H1 (cell line): ENCODE measurements at regions not wholly inside any gene's neighbourhood (a gene's known extent, or its start where the extent isn't known, plus 50 kb on each side); places are given as distances from the start of the nearest gene placed in this dataset.

Source experiments
- CTCF ChIA-PET: fragments of 300-600 bp; sonication (Branson Sonifier 250); formaldehyde crosslinking; loops from one replicate; lab custom pipeline; 2021; ENCODE audit not compliant: partially characterized antibody; lab: Charles Lee
- POLR2A ChIA-PET: fragments of 300-600 bp; sonication (Branson Sonifier 250); formaldehyde crosslinking; loops from one replicate; lab custom pipeline; 2021; ENCODE audit warnings: inconsistent platforms; ENCODE audit not compliant: partially characterized antibody; lab: Charles Lee
- DNase-seq, 2 experiments: peaks; one replicate each; pipeline versions ENCODE4 v3.0.0 to v3.0.0-alpha.2; 2010 to 2022; ENCODE audit warnings: low spot score in 2 of 2, low read depth in 1 of 2, mixed read lengths in 1 of 2
- FAIRE-seq: peaks from 2 replicates; lab custom pipeline; 2011; peaks lifted over from hg19 to GRCh38; lab: Jason Lieb, UNC
- H2AFZ ChIP-seq: 2 replicates; pipeline ENCODE4 v1.8.1; 2012; ENCODE audit warnings: low read length, inconsistent platforms
- H2AK5ac ChIP-seq: 2 replicates; pipeline ENCODE4 v1.6.1; 2013; ENCODE audit warnings: low read depth, low read length
- H2BK120ac ChIP-seq: replicated peaks from 2 replicates; pipeline ENCODE3; 2013; ENCODE audit warnings: low read depth, low read length, inconsistent platforms
- H2BK12ac ChIP-seq: 2 replicates; pipeline ENCODE4 v1.6.1; 2013; ENCODE audit warnings: low read depth, low read length
- H2BK15ac ChIP-seq: 2 replicates; pipeline ENCODE4 v1.6.1; 2013; ENCODE audit warnings: low read length
- H2BK20ac ChIP-seq: 2 replicates; pipeline ENCODE4 v1.6.1; 2013; ENCODE audit warnings: low read length
- H2BK5ac ChIP-seq: 2 replicates; pipeline ENCODE4 v1.6.1; 2013; ENCODE audit warnings: low read depth, low read length
- H3K14ac ChIP-seq: 2 replicates; pipeline ENCODE4 v1.6.1; 2013; ENCODE audit warnings: inconsistent platforms; ENCODE audit not compliant: insufficient read length
- H3K18ac ChIP-seq: 2 replicates; pipeline ENCODE4 v1.6.1; 2013; ENCODE audit warnings: low read length; ENCODE audit errors: extremely low read depth
- H3K23ac ChIP-seq: 2 replicates; pipeline ENCODE4 v1.6.1; 2013; ENCODE audit warnings: inconsistent platforms; ENCODE audit not compliant: insufficient read length
- H3K23me2 ChIP-seq: 2 replicates; pipeline ENCODE4 v1.6.1; 2013; ENCODE audit warnings: low read depth, low read length
- H3K27ac ChIP-seq: 2 replicates; pipeline ENCODE4 v1.6.1; 2011; ENCODE audit warnings: low read depth, low read length, inconsistent platforms
- H3K27me3 ChIP-seq, 4 experiments: replicated peaks in 1 of 4; 1 replicate in 1 of 4; 2 replicates in 3 of 4; pipeline versions ENCODE4 v1.6.1 to v1.8.1; 2011 to 2013; ENCODE audit warnings: low read length in 3 of 4, mild to moderate bottlenecking in 3 of 4, inconsistent platforms in 2 of 4, mixed read lengths in 2 of 4, moderate library complexity in 1 of 4; ENCODE audit not compliant: control insufficient read depth in 3 of 4, insufficient read depth in 3 of 4; ENCODE audit errors: extremely low read depth in 1 of 4
- H3K36me3 ChIP-seq, 4 experiments: 2 replicates each; pipeline versions ENCODE4 v1.6.1 to v1.8.1; 2011 to 2013; ENCODE audit warnings: mild to moderate bottlenecking in 4 of 4, low read length in 3 of 4, moderate library complexity in 2 of 4, control low read depth in 1 of 4, inconsistent platforms in 1 of 4; ENCODE audit not compliant: insufficient read depth in 4 of 4, control insufficient read depth in 2 of 4
- H3K4ac ChIP-seq: replicated peaks from 2 replicates; pipeline ENCODE3; 2013; ENCODE audit warnings: low read length, low read depth, mixed read lengths, inconsistent platforms; ENCODE audit not compliant: insufficient read length
- H3K4me1 ChIP-seq, 4 experiments: replicated peaks in 1 of 4; 1 replicate in 1 of 4; 2 replicates in 3 of 4; pipeline versions ENCODE4 v1.6.1 to v1.8.1; 2011 to 2013; ENCODE audit warnings: low read length in 3 of 4, inconsistent platforms in 2 of 4, mixed read lengths in 1 of 4; ENCODE audit not compliant: insufficient read depth in 4 of 4, control insufficient read depth in 3 of 4
- H3K4me2 ChIP-seq, 2 experiments: 2 replicates each; pipeline versions ENCODE4 v1.6.1 to v1.8.1; 2011 to 2013; ENCODE audit warnings: low read depth in 2 of 2, low read length in 2 of 2, control low read depth in 1 of 2, inconsistent platforms in 1 of 2, mild to moderate bottlenecking in 1 of 2; ENCODE audit not compliant: insufficient read depth in 1 of 2
- H3K4me3 ChIP-seq, 4 experiments: fragments of 200-600, 300-600 bp in 1 of 4; sonication (generic), shearing (Covaris generic), sonication (Bioruptor Twin) in 1 of 4; 2 replicates each; pipeline versions ENCODE4 v1.5.1 to v1.8.1; 2011 to 2016; ENCODE audit warnings: low read length in 4 of 4, low read depth in 3 of 4, control low read depth in 2 of 4, inconsistent platforms in 2 of 4, mild to moderate bottlenecking in 2 of 4, mixed read lengths in 1 of 4, moderate library complexity in 1 of 4; ENCODE audit not compliant: insufficient read depth in 2 of 4; ENCODE audit errors: extremely low read depth in 1 of 4
- H3K56ac ChIP-seq: replicated peaks from 2 replicates; pipeline ENCODE3; 2013; ENCODE audit warnings: low read depth, mild to moderate bottlenecking, mixed read lengths, low read length, inconsistent platforms; ENCODE audit not compliant: insufficient read length
- H3K79me1 ChIP-seq: 2 replicates; pipeline ENCODE4 v1.6.1; 2013; ENCODE audit warnings: low read depth, low read length, control low read depth
- H3K79me2 ChIP-seq, 2 experiments: 2 replicates each; pipeline versions ENCODE4 v1.6.1 to v1.8.1; 2012 to 2013; ENCODE audit warnings: low read length in 2 of 2, mild to moderate bottlenecking in 2 of 2, inconsistent platforms in 1 of 2; ENCODE audit not compliant: insufficient read depth in 2 of 2, control insufficient read depth in 1 of 2
- H3K9ac ChIP-seq, 4 experiments: replicated peaks in 1 of 4; 1 replicate in 1 of 4; 2 replicates in 3 of 4; pipeline versions ENCODE4 v1.6.1 to v1.8.1; 2011 to 2013; ENCODE audit warnings: low read depth in 3 of 4, low read length in 3 of 4, control low read depth in 2 of 4, mild to moderate bottlenecking in 2 of 4, moderate library complexity in 2 of 4, inconsistent platforms in 1 of 4; ENCODE audit errors: extremely low read depth in 1 of 4
- H3K9me3 ChIP-seq, 2 experiments: 2 replicates each; pipeline versions ENCODE4 v1.6.1 to v1.8.1; 2012 to 2013; ENCODE audit warnings: mild to moderate bottlenecking in 2 of 2, moderate library complexity in 2 of 2, control low read depth in 1 of 2, inconsistent platforms in 1 of 2, low read depth in 1 of 2, low read length in 1 of 2, mixed read lengths in 1 of 2; ENCODE audit not compliant: insufficient read depth in 2 of 2
- H4K20me1 ChIP-seq, 2 experiments: replicated peaks in 1 of 2; 2 replicates each; pipeline versions ENCODE3 to v1.8.1; 2011 to 2013; ENCODE audit warnings: inconsistent platforms in 2 of 2, low read length in 2 of 2, mild to moderate bottlenecking in 1 of 2; ENCODE audit not compliant: insufficient read depth in 2 of 2, control insufficient read depth in 1 of 2
- H4K5ac ChIP-seq: 2 replicates; pipeline ENCODE4 v1.6.1; 2013; ENCODE audit warnings: low read length, low read depth, mixed read lengths, inconsistent platforms; ENCODE audit not compliant: insufficient read length
- H4K8ac ChIP-seq: 2 replicates; pipeline ENCODE4 v1.8.0; 2013; ENCODE audit warnings: mild to moderate bottlenecking, moderate library complexity, low read length, inconsistent platforms; ENCODE audit not compliant: insufficient read depth; ENCODE audit errors: extremely low read depth
- H4K91ac ChIP-seq: replicated peaks from 2 replicates; pipeline ENCODE3; 2013; ENCODE audit warnings: low read length, mixed read lengths, inconsistent platforms; ENCODE audit not compliant: insufficient read length
- EP300 ChIP-seq, 2 experiments: IDR thresholded peaks; 1 replicate in 1 of 2; 2 replicates in 1 of 2; pipeline ENCODE4 v1.6.1; 2011 to 2012; ENCODE audit warnings: low read depth in 2 of 2, low read length in 2 of 2, mild to moderate bottlenecking in 2 of 2, borderline replicate concordance in 1 of 2, inconsistent platforms in 1 of 2, moderate library complexity in 1 of 2
- GTF2F1 ChIP-seq: IDR thresholded peaks from 2 replicates; pipeline ENCODE4 v1.6.1; 2012; ENCODE audit warnings: low read depth, low read length, improper control_type of control experiment, borderline replicate concordance
- JUN ChIP-seq: IDR thresholded peaks from 2 replicates; pipeline ENCODE4 v1.6.1; 2011; ENCODE audit warnings: low read depth, mild to moderate bottlenecking, improper control_type of control experiment, low read length
- KDM1A ChIP-seq: fragments of 200-600, 300-600 bp; sonication (generic); IDR thresholded peaks from 2 replicates; pipeline ENCODE4 v1.7.1; 2016; ENCODE audit warnings: mild to moderate bottlenecking, low read length, borderline replicate concordance
- PHF8 ChIP-seq: fragments of 200-600 bp; sonication (generic); conservative IDR thresholded peaks from 2 replicates; pipeline ENCODE4 v1.7.1; 2012; ENCODE audit warnings: low read depth, mild to moderate bottlenecking, inconsistent platforms, low read length, moderate library complexity
- SIRT6 ChIP-seq: IDR thresholded peaks from one replicate; pipeline ENCODE4 v1.7.1; 2012; ENCODE audit warnings: low read length, inconsistent platforms
- TBP ChIP-seq: IDR thresholded peaks from 2 replicates; pipeline ENCODE4 v1.6.1; 2011; ENCODE audit warnings: low read depth, low read length, improper control_type of control experiment
- TEAD4 ChIP-seq: IDR thresholded peaks from 2 replicates; pipeline ENCODE4 v1.6.1; 2012; ENCODE audit warnings: low read depth, low read length, inconsistent platforms, mixed read lengths
- WGBS, 2 experiments: shearing (Covaris generic) in 1 of 2; methylation state at CpG; one replicate each; pipeline versions ENCODE4 v1.1.6 to v1.1.7; 2013 to 2015; ENCODE audit warnings: low lambda C conversion rate in 2 of 2, mixed read lengths in 2 of 2, inconsistent platforms in 1 of 2, low coverage in 1 of 2, missing lambda C conversion rate in 1 of 2; ENCODE audit not compliant: insufficient replicate concordance in 2 of 2, insufficient coverage in 1 of 2, insufficient read length in 1 of 2; ENCODE audit errors: extremely low coverage in 1 of 2, missing lambda C conversion rate in 1 of 2; 5-methylcytosine and 5-hydroxymethylcytosine counted together

- 98% methylated on average over 4 of the region's 4 CpGs; no CpG with 5 or more reads in 1 of the 2 experiments for WGBS, 2 experiments
- H3K36me3 ChIP-seq, result no peaks in the 10 kb centered on the region
- 0 out of 2 replicates have a peak overlapping the region, but pooled peaks have one; percentile 7 for H2BK20ac ChIP-seq
- no peaks in the 10 kb centered on the region; a peak in 1 of 7 replicates for H3K27me3 ChIP-seq
- H3K23me2 ChIP-seq, result no peaks in the 10 kb centered on the region
- H3K4me1 ChIP-seq, result peaks cover 0 to 6% (median 5%) of the 10 kb centered on the region in 4 experiments; a peak in 3 of 7 replicates
- peak overlapping the region; percentile 59 for H3K4ac ChIP-seq
- H3K4me3 ChIP-seq, result no peak overlapping the region
- peaks cover 0 to 4% of the 10 kb centered on the region in 2 experiments; a peak in 1 of 4 replicates for H3K9me3 ChIP-seq
- no peaks in the 10 kb centered on the region for H3K79me2 ChIP-seq
- FAIRE-seq (peak; percentile 58), DNase-seq (no peak)
- H2BK120ac ChIP-seq, result no peak overlapping the region
- H2AFZ ChIP-seq, result 0 out of 2 replicates have a peak overlapping the region, but pooled peaks have one; percentile 59
- H4K91ac ChIP-seq, result no peak overlapping the region
- no peak overlapping the region for H3K56ac ChIP-seq
- H2AK5ac ChIP-seq, result no peak overlapping the region
- no peak overlapping the region for H3K9ac ChIP-seq
- no peak overlapping the region for H3K14ac ChIP-seq
- no peaks in the 10 kb centered on the region for H4K20me1 ChIP-seq
- H2BK5ac ChIP-seq, result no peak overlapping the region
- H3K4me2 ChIP-seq, result no peak overlapping the region
- no peak overlapping the region for H4K5ac ChIP-seq
- no peak overlapping the region for H3K23ac ChIP-seq
- H3K79me1 ChIP-seq, result no peaks in the 10 kb centered on the region
- H3K18ac ChIP-seq, result no peak overlapping the region
- no peak overlapping the region for H2BK15ac ChIP-seq
- no peak overlapping the region for H4K8ac ChIP-seq
- H3K27ac ChIP-seq, result no peak overlapping the region
- peak overlapping the region; percentile 42; the same call in 1 of the 2 replicates for H2BK12ac ChIP-seq
- CTCF ChIA-PET, result no interaction called here
- POLR2A ChIA-PET, result no interaction called here
- no peak for TF ChIP-seq GTF2F1
- TF ChIP-seq TBP, result no peak
- no peak for TF ChIP-seq TEAD4
- no peak for TF ChIP-seq EP300 (IDR thresholded peaks at IDR 0.05; ENCODE audit: borderline replicate concordance in 1 of 2, low read depth in 2 of 2, low read length in 2 of 2)
- no peak for TF ChIP-seq SIRT6
- TF ChIP-seq JUN, result no peak
- no peak for TF ChIP-seq KDM1A
- TF ChIP-seq PHF8, result no peak
Measured at GRCh38 chr16:51306886-51307595, 156.0 kb upstream of the SALL1 start.
